Fibroblast of skin of back (primary cell): ENCODE measurements at regions not wholly inside any gene's neighbourhood (a gene's known extent, or its start where the extent isn't known, plus 50 kb on each side); places are given as distances from the start of the nearest gene placed in this dataset.
"Not testable (repeated sequence)": the region's sequence is repeated elsewhere in the genome, so short reads cannot be mapped to it uniquely, and the experiment has no call there.

Experiments used
- DNase-seq: peaks from one replicate; pipeline ENCODE4 v3.0.0-alpha.2; 2013

DNA sequence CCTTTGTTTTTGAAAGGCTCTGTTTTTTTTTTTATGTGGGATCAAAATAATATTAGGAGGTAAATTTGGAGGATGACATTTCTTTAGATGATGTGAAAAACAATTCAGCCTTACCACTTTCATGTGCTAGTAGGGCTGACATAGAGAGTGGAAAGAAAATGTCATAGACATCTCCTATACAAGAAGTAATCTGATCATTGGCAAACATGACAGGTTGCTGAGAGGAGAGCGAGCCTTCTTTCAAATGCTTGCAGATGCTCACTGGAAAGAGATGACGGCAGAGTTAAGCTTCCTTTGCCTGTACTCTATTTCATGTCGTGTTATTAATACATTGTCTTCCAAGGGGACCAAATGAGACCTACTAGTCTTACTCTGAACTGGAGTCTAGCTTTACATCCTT is 160.1 kb upstream of the DAP start:
- no peak for DNase-seq

DNA sequence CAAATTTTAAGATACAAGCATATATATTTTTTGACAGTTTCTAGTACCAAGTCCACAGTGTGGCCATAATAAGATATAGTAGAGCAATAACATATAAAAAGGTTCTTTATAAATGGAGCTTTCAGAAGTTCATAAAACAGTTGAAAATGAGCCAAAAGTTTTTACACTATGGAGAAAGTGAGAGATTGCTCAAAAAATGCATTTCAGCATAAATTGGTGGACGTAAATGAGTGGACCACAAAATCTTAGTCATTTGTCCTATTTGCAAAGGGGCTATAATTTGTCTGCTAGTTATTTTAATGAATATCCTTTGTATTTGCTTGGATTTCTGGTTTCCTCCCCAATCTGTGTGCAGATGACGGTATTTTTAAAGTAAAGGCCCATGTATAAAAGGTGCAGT is 159.4 kb upstream of the DAP start:
- DNase-seq, result no peak

DNA sequence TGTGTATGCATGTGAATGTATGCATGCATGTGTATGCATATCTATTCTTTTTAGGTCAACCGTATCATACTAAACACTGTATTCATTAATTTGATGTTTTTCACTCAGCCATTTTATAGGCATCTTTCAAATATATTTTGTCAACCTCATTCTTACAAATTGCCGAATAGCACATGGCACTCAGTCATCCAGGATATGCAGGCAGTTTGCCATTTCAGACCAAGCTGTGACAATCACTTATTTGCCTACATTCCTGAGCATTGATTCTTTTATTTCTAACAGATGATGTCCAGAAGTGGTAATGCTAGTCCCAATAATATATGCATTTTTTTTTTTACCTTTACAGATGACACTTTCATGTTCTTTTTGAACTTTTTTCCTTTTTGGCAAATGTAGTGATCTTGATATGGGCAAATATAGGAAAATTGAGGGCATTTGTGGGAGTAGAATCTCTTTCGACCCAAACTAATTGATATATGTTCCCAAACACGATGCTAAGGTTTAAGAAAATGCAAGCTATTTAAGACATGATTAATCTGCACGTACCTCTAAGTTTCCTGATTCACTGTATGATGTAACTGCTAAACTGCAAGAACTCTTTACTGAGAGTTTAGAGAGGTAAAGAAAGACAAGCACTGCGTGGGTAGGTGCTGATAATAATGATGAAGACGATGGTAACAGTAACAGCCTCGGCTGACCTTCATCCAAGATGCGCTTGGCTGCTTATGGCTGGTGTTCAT is 153.9 kb upstream of the DAP start:
- DNase-seq, result peak; percentile 33

DNA sequence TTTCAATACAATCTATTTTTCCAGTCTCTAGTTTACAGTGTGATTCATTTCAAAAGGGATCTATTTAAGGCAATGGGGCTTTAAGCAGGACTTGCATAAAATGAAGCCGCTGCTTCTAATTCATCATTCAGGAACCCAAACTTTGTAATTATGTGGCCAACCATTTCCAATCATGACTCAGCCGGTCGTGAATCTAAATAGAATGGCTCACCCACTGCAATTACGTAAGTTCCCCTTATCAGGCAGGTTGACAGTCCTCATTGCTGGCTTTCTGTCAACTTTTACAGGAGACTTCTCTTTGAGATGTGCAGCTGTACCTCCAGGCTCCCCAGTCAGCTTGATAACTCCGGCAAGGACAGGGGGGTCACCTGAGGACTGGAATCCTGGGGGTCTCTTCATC is 152.8 kb upstream of the DAP start:
- DNase-seq, result peak; percentile 76

DNA sequence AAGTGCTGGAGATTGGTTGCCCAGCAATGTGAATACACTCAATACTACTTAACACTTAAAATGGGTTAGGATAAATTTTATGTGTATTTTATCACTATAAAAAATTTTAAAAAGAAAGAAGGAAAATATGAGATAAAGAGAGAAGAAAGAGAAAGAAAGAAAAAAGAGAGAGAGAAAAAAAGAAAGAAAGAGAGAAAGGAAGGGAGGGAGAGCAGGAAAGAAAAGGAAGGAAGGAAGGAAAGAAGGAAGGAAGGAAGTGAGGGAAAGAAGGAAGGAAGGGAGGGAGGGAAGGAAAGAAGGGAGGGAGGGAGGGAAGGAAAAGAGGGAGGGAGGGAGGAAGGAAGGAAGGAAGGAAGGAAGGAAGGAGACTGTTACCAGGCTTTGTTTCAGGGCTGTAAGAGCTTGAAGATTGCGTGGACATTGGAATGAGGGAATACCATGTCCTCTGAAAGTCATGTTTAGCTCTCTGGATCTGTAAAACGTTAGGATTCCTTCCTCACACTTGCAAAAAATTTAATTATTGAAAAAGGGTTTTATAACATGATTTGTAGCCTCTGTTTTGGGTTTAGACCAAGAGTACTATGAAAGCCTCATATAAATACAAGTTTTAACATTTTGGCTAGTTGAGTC is 152.3 kb upstream of the DAP start:
- DNase-seq, result no peak

DNA sequence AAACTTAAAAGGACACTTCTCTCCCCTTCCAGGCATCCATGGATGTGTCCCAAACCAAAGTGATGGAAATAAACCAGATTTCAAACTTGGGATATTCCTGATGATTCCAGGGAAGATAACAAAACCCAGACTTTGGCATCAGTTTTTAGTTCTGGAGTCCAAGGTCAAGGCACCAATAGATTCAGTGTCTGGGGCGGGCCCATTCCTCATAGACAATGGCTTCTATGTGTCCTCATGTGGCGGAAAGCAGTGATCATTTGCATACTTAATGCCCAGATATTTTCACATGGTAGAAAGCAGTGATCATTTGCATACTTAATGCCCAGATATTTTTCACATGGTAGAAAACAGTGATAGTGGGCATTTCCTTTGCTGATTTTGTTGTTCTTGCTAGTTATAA is 151.4 kb upstream of the DAP start:
- no peak for DNase-seq

DNA sequence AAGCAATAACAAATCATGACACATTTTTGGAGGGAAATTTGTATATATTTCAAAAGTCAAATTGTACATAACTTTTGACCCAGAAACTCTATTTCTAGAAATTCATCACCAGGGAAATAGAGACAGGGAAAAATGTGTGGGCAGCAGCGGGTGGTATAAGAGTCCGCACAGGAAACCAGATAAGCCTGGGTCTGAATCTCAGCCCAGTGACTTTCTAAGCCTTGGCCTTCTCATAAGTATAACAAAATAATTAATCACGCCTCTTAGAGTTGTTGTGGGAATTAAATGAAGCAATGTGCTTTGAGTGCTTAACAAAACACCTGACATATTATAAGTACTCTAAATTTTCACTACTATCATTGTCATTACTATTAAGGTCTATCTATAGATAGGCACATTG is 149.2 kb upstream of the DAP start:
- no peak for DNase-seq

DNA sequence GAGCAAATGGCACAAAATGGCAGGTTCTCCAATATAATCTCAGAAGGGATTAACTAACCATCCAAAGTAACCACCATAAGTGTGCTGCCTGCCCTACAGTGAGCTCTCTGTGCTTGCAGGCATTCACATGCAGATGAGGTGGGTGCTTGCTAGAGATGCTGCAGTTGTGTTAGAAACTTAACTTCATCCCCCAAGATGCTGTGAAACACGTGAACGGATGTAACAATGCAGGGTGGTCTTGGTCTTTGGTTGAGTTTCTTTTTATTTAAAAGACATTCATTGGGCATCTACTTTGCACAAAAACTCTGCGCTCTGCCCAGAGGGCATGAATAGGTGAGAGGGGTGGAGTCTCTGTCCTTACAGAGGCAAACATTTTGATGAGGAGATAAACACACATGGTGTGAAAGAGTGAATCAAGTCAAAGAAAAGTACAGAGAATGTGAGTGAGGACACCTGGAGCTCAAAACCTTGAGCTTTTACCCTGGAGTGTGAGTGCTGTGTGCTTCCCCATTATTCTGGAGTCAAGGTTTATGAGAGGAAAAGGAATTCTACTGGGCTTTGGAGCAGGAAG is 143.9 kb upstream of the DAP start:
- DNase-seq, result no peak

DNA sequence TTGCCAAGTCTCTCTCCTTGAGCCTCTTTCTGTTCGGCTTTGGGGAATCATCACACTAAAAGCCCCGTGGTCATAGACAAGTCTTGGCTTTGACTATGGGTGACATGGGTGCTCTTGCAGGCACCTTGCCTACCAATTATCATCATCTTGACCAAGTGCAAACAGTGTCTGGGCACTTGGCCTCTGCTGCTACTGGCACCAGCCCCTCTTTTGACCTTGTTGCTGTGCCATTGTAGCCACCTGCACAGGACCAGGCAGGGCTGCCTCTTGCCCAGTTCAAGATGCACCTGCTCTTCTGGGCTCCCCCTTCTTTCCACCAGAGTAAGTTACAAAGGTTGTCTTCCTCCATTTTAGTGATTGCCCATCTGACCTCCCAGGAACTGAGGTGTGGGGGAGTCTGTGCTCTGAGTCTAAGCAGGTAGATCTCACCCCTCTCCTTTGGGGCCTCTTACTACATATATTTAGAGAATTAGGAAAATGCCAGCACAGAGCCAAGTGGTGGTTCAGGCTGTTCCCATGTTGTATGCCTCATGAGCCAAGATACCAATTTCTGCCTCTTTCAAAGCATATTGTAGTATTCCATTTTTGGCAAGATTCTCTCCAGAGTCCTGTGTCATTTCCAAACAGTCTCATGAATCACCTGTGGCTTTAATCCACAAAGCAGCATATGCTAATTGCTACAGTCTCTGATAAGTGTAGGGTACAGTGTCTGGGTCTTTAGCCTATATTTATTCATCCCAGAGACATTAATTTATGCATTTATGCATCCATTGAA is 142.9 kb upstream of the DAP start:
- DNase-seq, result no peak

DNA sequence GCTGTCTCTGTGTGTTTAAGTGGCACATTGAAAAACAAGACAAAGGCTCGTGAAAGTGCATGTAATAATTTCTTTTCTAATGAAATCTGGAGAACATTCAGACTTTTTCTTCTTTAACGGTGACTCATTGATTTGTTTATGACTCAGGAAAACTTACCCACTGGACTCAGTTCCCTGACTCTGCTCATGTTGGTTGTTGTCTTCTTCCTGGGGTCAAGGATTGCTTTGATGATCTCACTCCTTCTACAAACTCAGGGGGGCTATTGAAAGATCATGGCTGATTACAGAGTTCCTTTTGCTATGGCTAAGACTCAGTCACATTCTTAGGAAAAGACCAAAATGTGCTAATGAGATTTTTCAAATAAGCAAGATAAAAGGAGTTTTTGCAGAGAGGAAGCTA is 141.1 kb upstream of the DAP start:
- peak; percentile 65 for DNase-seq

DNA sequence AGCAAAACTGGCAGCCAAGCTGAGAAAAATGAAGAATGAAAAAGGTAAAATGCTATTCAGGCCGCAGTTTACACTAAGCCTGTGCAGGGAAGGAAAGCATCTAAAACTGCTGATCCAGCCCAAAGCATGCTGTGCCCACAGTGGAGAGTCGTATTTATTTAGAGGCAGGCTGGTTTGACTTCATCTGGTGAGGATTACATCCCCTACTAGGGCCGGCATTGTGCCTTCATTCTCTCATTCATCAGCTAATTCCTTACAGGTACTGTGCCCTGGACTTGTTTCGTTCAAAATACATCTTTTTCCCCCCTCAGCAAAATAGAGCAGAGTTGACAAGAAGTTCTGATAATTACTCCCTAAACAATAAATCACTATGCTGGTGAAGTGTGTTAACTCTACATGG is 137.5 kb upstream of the DAP start:
- DNase-seq, result no peak

DNA sequence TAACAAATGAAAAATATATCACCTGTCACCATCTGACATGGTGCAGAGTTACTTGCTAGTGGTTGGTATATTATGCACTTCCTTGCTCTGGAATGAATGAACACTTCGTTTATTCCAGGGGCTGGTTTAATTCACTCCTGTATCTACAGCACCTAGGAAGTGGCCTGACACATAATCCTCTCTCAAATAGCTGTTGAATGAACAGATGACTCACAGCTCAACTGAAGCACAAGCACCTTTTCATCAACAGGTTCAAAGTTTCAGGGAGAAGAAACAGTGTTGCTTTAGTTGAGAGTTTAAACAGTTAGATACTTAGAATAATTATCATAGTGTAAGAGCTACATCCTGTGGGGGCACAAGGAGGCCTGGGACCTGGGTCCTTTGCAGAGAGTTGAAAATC is 135.0 kb upstream of the DAP start:
- no peak for DNase-seq

DNA sequence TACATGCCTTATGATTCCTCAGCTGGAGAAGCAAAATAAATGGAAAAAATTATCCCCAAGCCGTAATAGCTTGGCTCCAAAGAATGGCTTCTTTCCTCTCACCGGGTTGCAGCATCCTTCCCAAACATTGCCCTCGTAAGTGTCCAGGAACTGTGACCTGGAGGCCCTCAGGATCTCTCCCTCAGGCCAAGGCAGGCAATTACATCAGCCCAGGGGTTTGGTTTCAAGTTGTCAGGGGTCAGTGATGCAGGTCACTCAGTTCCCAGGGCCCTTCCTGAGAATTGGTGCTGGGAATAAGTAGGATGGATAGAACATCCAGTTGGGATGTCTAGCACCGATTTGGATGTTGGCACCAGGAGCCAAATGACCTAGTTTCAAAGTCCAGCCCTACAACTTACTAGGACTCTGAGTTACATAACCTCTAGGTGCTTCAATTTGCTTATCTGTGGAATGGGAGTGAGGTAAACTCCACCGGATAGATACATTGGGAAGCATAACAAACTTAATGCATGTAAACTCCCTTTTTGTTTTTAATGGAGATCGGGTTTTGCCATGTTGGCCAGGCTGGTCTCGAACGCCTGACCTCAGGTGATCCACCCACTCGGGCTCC is 133.5 kb upstream of the DAP start:
- no peak for DNase-seq

DNA sequence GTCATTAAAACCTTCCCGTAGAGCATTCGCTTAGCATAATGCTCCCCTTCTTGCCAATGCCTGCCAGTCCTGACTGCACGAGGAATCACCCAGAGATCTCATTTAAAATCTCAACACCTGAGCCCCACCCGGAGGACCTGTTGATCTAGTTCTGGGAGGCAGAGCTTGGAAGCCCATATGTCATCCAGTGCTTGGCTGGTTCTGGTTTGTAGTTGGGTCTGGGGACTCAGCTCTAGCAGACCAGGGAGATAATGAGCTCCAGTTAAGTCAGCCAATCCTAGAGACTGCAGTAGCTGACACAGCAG is 131.8 kb upstream of the DAP start:
- no peak for DNase-seq

DNA sequence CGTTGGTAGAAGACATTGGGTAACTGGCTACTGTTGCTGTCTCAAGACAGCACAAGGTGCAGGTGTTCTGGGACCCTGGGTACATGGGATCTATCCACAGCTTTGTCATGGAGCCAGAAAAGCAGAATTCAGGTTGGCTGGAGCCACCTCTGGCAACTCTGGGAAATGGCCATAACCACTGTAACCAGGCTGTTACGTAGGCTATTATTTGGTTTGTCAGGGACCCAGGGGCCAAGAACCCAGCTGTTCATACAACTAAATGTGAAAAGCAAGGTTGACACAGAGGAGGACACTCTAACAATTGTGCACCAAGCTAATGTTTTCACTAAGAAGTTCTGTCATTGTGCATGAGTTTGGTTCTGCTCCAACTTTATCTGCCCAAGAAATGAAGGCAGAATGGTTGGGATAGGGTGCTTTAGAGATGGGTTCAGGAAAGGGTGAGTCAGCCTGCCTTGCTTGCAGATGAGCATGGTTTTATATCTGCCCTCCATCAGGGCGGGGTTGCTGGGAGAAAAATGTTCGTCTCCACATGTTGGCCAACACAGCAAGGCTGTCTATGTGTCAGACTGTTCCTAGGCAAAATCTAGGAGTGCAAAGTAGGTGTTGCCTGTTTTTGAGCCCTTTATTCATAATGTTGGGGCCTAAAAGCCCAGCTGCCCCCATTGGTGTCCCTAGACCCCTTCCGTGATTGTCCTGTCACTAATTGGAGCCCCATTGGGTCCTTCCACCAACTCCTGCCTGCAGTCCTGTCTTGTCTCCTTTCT is 131.3 kb upstream of the DAP start:
- DNase-seq, result peak; percentile 17

DNA sequence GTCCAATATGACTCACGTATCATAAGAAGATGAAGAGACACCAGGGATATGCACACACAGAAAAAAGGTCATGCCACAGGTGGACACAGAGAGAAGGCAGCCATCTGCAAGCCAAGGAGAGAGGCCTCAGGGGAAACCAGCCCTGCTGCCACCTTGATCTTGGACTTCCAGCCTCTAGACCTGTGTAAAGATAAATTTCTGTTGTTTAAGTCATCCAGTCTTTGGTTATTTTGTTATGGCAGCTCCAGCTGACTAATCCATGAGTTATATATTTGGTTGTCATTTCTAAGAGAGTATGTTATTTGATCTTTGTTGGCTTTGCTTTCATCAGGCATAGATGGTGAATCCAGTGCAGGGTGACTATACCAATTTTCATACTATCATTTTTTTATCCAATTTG is 130.2 kb upstream of the DAP start:
- DNase-seq, result no peak

DNA sequence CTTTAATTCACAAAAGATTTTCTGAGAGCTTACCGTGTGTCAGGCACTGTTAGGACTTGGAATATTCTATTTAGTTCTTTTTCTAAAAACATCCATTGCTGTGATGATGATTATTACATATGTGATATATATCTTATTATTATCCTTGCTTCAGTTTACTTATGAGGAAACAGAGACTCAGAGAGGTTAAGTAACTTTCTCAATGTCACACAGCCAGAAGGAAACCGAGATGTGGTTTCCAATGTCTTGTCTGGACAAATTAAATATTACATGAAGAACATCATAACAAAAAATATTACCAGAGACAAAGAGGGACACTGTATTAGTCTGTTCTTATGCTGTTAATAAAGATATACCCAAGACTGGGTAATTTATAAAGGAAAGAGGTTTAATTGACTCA is 125.5 kb upstream of the DAP start:
- no peak for DNase-seq

DNA sequence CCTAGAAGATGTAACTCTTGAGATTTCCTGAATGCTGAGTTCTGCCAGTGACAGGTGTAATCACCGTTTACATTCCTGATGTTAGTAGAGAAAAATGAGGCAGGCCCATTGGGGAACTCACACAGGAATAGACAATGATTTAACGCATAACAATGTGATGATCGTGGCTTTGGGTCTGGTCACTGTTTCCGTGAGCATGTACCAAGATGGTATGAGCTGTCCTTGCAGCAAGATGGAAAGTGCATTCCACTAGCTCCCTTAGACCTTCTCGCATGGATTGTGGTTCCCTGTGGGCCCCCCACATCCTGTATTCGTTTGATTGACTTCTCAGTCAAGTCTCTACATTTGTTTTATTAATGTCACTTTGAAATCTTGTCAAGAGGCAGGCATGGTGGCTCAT is 124.0 kb upstream of the DAP start:
- peak; percentile 92 for DNase-seq

DNA sequence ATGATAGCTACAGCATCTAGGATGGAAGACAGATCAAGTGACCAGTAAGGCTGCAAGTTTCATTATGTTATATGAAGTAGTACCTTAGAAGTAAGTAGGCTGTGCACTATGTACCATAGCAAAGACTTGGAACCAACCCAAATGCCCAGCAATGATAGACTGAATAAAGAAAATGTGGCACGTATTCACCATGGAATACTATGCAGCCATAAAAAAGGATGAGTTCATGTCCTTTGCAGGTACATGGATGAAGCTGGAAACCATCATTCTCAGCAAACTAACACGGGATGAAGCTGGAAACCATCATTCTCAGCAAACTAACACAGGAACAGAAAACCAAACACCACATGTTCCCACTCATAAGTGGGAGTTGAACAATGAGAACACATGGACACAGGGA is 122.9 kb upstream of the DAP start:
- not testable (repeated sequence) for DNase-seq

DNA sequence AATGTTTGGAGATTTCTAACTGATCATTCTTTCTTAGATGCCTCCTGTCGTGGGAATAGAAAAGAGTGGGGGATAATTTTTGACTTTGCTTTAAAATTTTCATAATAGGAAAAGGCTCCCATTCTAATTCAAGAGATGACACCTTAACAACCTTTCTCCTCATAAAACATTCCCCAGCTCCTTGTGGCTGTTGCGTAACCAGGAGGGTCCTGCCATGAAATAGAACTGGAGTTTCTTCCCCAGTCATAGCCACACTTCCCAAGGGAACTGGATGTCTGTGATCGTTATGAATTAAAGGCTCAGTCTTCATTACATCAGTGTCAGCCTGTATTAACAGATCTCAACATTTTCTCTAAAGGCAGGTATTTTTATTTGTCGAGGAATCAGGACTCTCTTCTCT is 119.9 kb upstream of the DAP start:
- no peak for DNase-seq

DNA sequence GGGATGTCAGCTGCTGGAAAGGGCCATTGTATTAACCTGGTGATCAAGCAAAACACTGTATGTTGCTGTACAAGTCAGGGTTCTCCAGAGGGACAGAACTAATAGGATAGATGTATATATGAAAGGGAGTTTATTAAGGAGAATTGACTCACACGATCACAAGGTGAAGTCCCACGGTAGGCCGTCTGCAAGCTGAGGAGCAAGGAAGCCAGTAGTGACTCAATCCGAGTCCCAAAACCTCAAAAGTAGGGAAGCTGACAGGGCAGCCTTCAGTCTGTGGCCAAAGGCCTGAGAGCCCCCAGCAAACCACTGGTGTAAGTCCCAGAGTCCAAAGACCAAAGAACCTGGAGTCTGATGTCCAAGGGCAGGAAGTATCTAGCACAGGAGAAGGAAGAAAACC is 116.0 kb upstream of the DAP start:
- DNase-seq, result not testable (repeated sequence)

DNA sequence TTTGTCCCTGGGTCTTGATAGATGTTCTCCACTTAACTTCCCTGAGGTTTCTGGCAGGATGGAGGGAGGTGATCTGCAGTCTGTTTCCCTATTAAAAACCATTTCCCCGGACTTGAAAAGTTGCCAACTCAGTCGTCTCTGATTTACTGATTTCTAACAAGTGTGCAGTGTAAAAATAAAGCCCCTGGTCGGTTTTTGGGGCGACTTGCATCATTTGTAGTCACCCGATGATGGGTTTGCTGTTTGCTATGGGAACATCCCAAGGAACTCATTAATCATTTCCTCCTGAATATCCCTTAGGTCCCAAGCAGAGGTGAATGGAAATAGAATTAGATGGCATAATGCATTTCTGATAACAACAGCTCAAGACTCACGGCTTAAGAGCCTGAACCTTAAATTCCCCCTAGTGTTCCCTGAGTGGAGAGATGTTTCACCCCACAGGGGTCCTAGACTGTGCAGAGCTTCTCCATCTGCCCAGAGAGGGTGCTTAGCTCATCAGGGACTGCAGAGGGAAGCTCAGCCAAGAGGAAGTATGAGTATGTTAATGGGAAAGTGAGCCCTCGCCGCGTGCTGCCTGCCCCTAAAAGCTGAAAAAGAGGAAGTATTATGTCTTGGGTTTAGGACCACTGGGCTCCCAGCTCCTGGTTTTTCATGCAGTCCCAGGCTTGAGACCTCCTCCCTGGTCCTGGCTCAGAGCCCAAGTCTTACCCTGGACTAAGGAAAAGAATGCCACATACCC is 115.1 kb upstream of the DAP start:
- no peak for DNase-seq
